Hepatocyte (in vitro differentiated cells): ENCODE measurements at regions not wholly inside any gene's neighbourhood (a gene's known extent, or its start where the extent isn't known, plus 50 kb on each side); places are given as distances from the start of the nearest gene placed in this dataset.

Source experiments
- CTCF ChIP-seq: fragments of 200-600 bp; sonication (generic); IDR thresholded peaks from 2 replicates; pipeline ENCODE4 v1.5.1; 2016; ENCODE audit warnings: antibody characterized with exemption, mild to moderate bottlenecking; ENCODE audit not compliant: poor library complexity
- EZH2 ChIP-seq: fragments of 200-600 bp; sonication (generic); IDR thresholded peaks from 2 replicates; pipeline ENCODE4 v1.6.1; 2016; ENCODE audit warnings: antibody characterized with exemption, mild to moderate bottlenecking, borderline replicate concordance

DNA sequence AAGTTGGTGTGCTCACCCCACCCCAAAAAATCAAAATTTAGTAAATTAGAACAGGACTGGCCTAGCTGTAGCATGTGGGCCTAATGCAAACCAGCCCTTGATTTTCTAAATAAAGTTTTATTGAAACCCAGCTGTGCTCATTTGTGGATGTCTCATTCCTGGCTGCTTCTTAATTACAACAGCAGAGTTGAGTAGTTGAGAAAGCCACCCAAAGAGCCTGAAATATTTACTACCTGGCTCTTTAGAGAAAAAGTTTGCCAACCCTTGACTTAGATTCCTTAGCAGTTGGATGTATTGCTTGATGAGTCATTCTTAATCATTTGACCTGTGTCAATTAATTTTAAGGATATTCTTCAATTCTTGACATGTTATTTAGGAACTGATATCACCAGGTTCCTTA, 168.3 kb upstream of the PUDP start:
- TF ChIP-seq CTCF, result no peak
- no peak for TF ChIP-seq EZH2
